Tibial nerve (tissue), 4 donors: ENCODE measurements at regions not wholly inside any gene's neighbourhood (a gene's known extent, or its start where the extent isn't known, plus 50 kb on each side); places are given as distances from the start of the nearest gene placed in this dataset.

ENCODE experiments used
- DNase-seq, 2 donors: peaks; one replicate each; pipeline ENCODE4 v3.0.0-alpha.2; 2019; ENCODE audit warnings: low spot score in 2 of 2
- H3K27ac ChIP-seq, 4 donors: fragments of 200-600 bp; sonication (generic) in 3 of 4; one replicate each; pipeline ENCODE4 v1.5.1; 2017 to 2019; ENCODE audit warnings: mild to moderate bottlenecking in 1 of 4
- H3K27me3 ChIP-seq, 2 donors: fragments of 200-600 bp; sonication (generic) in 1 of 2; one replicate each; pipeline versions ENCODE4 v1.5.1 to v1.6.0; 2017 to 2019
- H3K36me3 ChIP-seq, 3 donors: fragments of 200-600 bp; sonication (generic); one replicate each; pipeline ENCODE4 v1.5.1; 2018 to 2019
- H3K4me1 ChIP-seq, 4 donors: fragments of 200-600 bp; sonication (generic) in 3 of 4; one replicate each; pipeline ENCODE4 v1.5.1; 2017 to 2019
- H3K4me3 ChIP-seq, 4 donors: fragments of 200-600 bp; sonication (generic) in 3 of 4; one replicate each; pipeline ENCODE4 v1.5.1; 2017 to 2019; ENCODE audit warnings: mild to moderate bottlenecking in 1 of 4, moderate library complexity in 1 of 4
- H3K9me3 ChIP-seq, 4 donors: fragments of 200-600 bp; sonication (generic) in 3 of 4; one replicate each; pipeline ENCODE4 v1.5.1; 2017 to 2019
- EP300 ChIP-seq, 2 donors: sonication (generic); formaldehyde crosslinking; IDR thresholded peaks; one replicate each; pipeline ENCODE4 v1.6.1; 2017; ENCODE audit warnings: antibody characterized with exemption in 2 of 2, mild to moderate bottlenecking in 1 of 2
- POLR2A ChIP-seq, 2 donors: fragments of 450-650 bp; IDR thresholded peaks; one replicate each; pipeline ENCODE4 v1.6.1; 2017; ENCODE audit warnings: antibody characterized with exemption in 2 of 2, mild to moderate bottlenecking in 2 of 2, moderate library complexity in 2 of 2
- WGBS, 2 donors: methylation state at CpG; one replicate each; pipeline ENCODE4 v1.1.5; 2018; 5-methylcytosine and 5-hydroxymethylcytosine counted together
- TF ChIP-seq, protein P1 (sequence below), 5 experiments: fragments of 200-600 bp in 3 of 5; fragments of 450-650 bp in 2 of 5; sonication (generic) in 3 of 5; IDR thresholded peaks; one replicate each; pipeline ENCODE4 v1.5.1; 2016 to 2019; ENCODE audit warnings: antibody characterized with exemption in 5 of 5, mild to moderate bottlenecking in 3 of 5, moderate library complexity in 2 of 5

DNA sequence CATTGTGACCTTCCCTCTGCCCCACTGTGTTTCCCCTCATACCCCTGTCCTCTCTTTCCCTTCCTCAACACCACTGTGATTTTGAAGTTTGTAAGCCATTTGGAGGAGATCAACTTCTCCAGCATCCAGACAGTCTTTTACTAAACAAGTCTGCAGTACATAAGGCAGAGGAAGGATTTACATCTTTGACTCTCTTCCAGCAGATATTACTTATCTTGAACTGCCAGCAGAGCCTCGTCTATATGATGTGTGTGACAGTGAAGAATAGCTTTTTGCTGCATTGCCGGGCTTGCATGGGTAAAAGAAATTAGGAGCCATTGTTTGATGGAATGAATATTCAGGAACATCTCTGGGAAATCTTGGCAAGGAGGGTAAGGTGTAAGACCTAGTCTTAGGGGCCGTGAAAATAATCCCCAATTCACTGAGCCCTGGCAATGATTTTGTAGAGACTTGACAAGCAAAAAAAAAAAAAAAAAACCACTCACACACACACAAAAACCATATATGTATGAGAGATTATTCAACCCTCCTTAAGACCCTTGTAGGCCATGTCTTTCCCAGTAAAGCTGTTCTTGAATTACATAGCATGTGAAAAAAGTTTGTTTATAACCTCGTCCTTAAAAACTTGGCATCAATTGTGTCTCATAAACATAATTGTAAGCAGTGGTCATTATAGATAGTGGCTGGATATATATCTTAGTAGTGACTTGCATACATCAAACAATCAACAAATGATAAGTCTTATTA is 903.9 kb downstream of the CDH11 start:
- Histone ChIP-seq H3K4me1 (no peaks in the 10 kb centered on the region), H3K27ac (no peak overlapping the region), H3K27me3 (no peaks in the 10 kb centered on the region), H3K36me3 (no peaks in the 10 kb centered on the region), H3K4me3 (no peak overlapping the region), H3K9me3 (no peaks in the 10 kb centered on the region)
- no peak for DNase-seq
- TF ChIP-seq POLR2A (IDR thresholded peaks at IDR 0.05) (no peak), EP300 (IDR thresholded peaks at IDR 0.05) (no peak)
- TF ChIP-seq, protein P1, sequence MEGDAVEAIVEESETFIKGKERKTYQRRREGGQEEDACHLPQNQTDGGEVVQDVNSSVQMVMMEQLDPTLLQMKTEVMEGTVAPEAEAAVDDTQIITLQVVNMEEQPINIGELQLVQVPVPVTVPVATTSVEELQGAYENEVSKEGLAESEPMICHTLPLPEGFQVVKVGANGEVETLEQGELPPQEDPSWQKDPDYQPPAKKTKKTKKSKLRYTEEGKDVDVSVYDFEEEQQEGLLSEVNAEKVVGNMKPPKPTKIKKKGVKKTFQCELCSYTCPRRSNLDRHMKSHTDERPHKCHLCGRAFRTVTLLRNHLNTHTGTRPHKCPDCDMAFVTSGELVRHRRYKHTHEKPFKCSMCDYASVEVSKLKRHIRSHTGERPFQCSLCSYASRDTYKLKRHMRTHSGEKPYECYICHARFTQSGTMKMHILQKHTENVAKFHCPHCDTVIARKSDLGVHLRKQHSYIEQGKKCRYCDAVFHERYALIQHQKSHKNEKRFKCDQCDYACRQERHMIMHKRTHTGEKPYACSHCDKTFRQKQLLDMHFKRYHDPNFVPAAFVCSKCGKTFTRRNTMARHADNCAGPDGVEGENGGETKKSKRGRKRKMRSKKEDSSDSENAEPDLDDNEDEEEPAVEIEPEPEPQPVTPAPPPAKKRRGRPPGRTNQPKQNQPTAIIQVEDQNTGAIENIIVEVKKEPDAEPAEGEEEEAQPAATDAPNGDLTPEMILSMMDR (IDR thresholded peaks at IDR 0.05): no peak
- 64 to 73% methylated on average over 4 of the region's 4 CpGs for WGBS, 2 donors

DNA sequence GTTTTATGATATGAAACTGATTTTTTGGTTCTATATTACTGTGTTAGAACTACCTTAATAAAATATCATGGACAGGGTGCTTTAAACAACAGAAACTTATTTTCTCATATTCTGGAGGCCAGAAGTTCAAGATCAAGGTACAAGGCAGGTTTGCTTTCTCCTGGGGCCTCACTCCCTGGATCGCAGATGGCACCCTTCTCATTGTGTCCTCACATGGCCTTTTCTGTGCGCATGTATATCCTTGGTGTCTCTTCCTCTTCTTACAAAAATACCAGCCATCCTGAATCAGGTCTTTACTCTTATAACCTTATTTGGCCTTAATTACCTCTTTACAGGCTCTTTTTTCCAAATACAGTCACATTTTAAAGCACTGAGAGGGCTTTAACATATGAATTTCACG is 906.1 kb downstream of the CDH11 start:
- H3K36me3 ChIP-seq: no peaks in the 10 kb centered on the region
- H3K9me3 ChIP-seq: no peaks in the 10 kb centered on the region
- TF ChIP-seq POLR2A (IDR thresholded peaks at IDR 0.05) (no peak), EP300 (IDR thresholded peaks at IDR 0.05) (no peak)
- TF ChIP-seq, protein P1 (IDR thresholded peaks at IDR 0.05): no peak
- no peak for DNase-seq
- no peaks in the 10 kb centered on the region for H3K27me3 ChIP-seq
- 89 to 95% methylated on average over 3 of the region's 3 CpGs for WGBS, 2 donors
- peaks cover 0 to 6% (median 0%) of the 10 kb centered on the region in 4 donors for H3K4me1 ChIP-seq
- no peak overlapping the region for H3K27ac ChIP-seq
- H3K4me3 ChIP-seq: no peak overlapping the region

DNA sequence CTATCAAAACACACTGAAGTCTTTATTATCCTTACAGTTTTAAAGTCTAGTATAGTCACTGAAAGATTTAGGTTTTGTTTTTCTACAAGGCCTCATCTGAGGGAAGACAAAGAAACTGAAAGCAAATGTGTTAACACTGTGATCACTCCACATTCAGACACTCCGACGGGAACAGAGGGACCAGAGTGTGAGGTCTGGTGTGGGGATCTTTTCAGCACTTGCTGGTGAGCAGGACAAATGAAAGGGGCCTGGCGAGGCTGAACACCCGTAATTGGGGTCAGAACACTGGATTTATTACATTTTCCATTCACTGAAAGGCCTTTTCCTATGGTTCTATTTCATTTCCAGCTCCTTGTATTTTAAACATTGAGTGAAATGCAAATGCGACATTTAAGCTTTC is 910.5 kb downstream of the CDH11 start:
- Histone ChIP-seq H3K4me3 (peak overlapping the region in 1 of 4 donors; percentile 17), H3K4me1 (peaks cover 0 to 6% (median 0%) of the 10 kb centered on the region in 4 donors), H3K9me3 (no peaks in the 10 kb centered on the region), H3K36me3 (no peaks in the 10 kb centered on the region), H3K27ac (peak overlapping the region in 3 of 4 donors; percentile 18 to 56 (median 37)), H3K27me3 (no peaks in the 10 kb centered on the region)
- DNase-seq: no peak
- TF ChIP-seq, protein P1 (IDR thresholded peaks at IDR 0.05): no peak
- no peak for TF ChIP-seq POLR2A (IDR thresholded peaks at IDR 0.05)
- no peak for TF ChIP-seq EP300 (IDR thresholded peaks at IDR 0.05)
- 36 to 45% methylated on average over 5 of the region's 5 CpGs for WGBS, 2 donors

DNA sequence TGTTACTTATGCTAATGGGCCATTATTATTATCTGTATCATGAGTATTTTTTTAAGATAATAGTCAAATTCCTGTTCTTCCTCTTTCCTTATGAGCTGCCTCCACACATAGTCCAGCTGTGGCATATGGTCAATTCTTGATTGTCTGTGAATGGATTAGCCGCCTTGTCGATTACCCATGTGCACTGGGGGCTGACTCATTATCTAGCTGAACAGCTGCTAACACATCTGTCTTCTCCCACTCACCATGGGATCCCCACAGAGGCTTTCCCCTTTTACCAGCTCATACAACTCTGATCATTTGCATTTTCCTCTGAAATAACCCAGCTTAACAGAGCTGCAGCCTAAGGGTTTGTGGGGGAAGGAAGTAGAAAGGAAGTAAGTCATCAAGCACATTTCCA is 915.0 kb downstream of the CDH11 start:
- H3K27ac ChIP-seq: no peak overlapping the region
- TF ChIP-seq EP300 (IDR thresholded peaks at IDR 0.05) (no peak), POLR2A (IDR thresholded peaks at IDR 0.05) (no peak)
- TF ChIP-seq, protein P1 (IDR thresholded peaks at IDR 0.05): no peak
- no peaks in the 10 kb centered on the region for H3K9me3 ChIP-seq
- H3K4me1 ChIP-seq: peaks cover 0 to 6% (median 0%) of the 10 kb centered on the region in 4 donors
- no peak for DNase-seq
- no peaks in the 10 kb centered on the region for H3K36me3 ChIP-seq
- no peak overlapping the region for H3K4me3 ChIP-seq
- WGBS, 2 donors: 47 to 62% methylated on average over 2 of the region's 2 CpGs
- H3K27me3 ChIP-seq: no peaks in the 10 kb centered on the region

DNA sequence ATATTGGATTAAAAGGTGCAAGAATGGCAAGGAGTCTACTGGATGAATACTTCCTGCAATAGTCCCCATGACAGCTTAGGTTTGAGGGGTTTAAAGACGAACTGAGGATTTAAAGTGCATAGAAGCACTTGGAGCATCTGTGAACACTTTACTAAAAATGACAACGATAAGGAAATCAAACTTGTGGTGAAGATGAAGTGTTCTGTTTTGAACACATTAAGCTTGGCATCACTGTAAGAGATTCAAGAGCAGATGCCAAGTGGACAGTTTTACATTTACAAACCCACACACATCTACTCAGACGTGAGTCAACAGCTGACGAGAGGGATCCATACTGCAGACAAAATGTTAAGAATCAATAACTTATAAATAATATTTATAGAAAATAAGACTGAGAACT is 918.7 kb downstream of the CDH11 start:
- H3K36me3 ChIP-seq: no peaks in the 10 kb centered on the region
- no peaks in the 10 kb centered on the region for H3K27me3 ChIP-seq
- H3K27ac ChIP-seq: no peak overlapping the region
- no peak for TF ChIP-seq POLR2A (IDR thresholded peaks at IDR 0.05)
- TF ChIP-seq, protein P1 (IDR thresholded peaks at IDR 0.05): no peak
- TF ChIP-seq EP300 (IDR thresholded peaks at IDR 0.05): no peak
- no peaks in the 10 kb centered on the region for H3K9me3 ChIP-seq
- no peaks in the 10 kb centered on the region for H3K4me1 ChIP-seq
- no peak overlapping the region for H3K4me3 ChIP-seq
- DNase-seq: no peak
- WGBS, 2 donors: 88 to 90% methylated on average over 4 of the region's 4 CpGs
